ENCODE measurements at regions not wholly inside any gene's neighbourhood (a gene's known extent, or its start where the extent isn't known, plus 50 kb on each side); places are given as distances from the start of the nearest gene placed in this dataset.

DNA sequence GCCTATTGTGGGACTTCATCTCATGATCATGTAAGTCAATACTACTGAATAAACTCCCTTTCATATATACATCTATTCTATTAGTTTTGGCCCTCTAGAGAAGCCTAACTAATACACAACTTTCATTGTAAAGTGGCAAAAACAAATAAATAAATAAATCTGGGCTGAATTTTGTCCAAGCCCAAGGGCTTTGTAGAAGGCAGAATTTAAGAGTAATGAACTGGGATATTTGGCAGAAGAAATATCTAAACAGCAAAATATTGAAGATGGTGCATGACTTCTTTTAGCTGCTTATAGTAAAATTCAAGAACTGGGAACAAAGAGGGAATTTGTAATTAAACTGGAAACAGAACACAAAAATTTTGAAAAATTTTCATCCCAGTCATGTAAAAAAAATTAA is 246.7 kb upstream of the GULP1 start:
- peaks cover 13% of the 10 kb centered on the region; the same call in 1 of the 2 replicates for H3K36me3 ChIP-seq (ENCODE audit: insufficient read depth)
- H3K27me3 Mint-ChIP-seq (ENCODE audit: insufficient read depth, low read depth, poor library complexity): peaks cover 5% of the 10 kb centered on the region
- no peak for TF ChIP-seq POLR2AphosphoS5 (IDR thresholded peaks at IDR 0.05; ENCODE audit: low read depth)
- TF ChIP-seq, protein P1, sequence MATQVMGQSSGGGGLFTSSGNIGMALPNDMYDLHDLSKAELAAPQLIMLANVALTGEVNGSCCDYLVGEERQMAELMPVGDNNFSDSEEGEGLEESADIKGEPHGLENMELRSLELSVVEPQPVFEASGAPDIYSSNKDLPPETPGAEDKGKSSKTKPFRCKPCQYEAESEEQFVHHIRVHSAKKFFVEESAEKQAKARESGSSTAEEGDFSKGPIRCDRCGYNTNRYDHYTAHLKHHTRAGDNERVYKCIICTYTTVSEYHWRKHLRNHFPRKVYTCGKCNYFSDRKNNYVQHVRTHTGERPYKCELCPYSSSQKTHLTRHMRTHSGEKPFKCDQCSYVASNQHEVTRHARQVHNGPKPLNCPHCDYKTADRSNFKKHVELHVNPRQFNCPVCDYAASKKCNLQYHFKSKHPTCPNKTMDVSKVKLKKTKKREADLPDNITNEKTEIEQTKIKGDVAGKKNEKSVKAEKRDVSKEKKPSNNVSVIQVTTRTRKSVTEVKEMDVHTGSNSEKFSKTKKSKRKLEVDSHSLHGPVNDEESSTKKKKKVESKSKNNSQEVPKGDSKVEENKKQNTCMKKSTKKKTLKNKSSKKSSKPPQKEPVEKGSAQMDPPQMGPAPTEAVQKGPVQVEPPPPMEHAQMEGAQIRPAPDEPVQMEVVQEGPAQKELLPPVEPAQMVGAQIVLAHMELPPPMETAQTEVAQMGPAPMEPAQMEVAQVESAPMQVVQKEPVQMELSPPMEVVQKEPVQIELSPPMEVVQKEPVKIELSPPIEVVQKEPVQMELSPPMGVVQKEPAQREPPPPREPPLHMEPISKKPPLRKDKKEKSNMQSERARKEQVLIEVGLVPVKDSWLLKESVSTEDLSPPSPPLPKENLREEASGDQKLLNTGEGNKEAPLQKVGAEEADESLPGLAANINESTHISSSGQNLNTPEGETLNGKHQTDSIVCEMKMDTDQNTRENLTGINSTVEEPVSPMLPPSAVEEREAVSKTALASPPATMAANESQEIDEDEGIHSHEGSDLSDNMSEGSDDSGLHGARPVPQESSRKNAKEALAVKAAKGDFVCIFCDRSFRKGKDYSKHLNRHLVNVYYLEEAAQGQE (IDR thresholded peaks at IDR 0.05; ENCODE audit: unreplicated experiment): no peak
- no peak for TF ChIP-seq CTCF (conservative IDR thresholded peaks at IDR 0.05; ENCODE audit: low read depth in 2 of 2)
- TF ChIP-seq EZH2 (IDR thresholded peaks at IDR 0.05; ENCODE audit: low read depth, unreplicated experiment): no peak
- TF ChIP-seq ZNF331 (CRISPR knock-in tag; IDR thresholded peaks at IDR 0.05; ENCODE audit: low read depth): no peak
- TF ChIP-seq EZH2phosphoT487 (IDR thresholded peaks at IDR 0.05; ENCODE audit: unreplicated experiment): no peak
- TF ChIP-seq CREB1 (CRISPR knock-in tag; IDR thresholded peaks at IDR 0.05; ENCODE audit: low read depth): no peak
- TF ChIP-seq ZNF114 (CRISPR knock-in tag; IDR thresholded peaks at IDR 0.05): no peak
- no peak for TF ChIP-seq STAT1 (IDR thresholded peaks at IDR 0.05; ENCODE audit: unreplicated experiment)
- TF ChIP-seq NANOG (IDR thresholded peaks at IDR 0.05; ENCODE audit: borderline replicate concordance): no peak
- TF ChIP-seq, protein P2, sequence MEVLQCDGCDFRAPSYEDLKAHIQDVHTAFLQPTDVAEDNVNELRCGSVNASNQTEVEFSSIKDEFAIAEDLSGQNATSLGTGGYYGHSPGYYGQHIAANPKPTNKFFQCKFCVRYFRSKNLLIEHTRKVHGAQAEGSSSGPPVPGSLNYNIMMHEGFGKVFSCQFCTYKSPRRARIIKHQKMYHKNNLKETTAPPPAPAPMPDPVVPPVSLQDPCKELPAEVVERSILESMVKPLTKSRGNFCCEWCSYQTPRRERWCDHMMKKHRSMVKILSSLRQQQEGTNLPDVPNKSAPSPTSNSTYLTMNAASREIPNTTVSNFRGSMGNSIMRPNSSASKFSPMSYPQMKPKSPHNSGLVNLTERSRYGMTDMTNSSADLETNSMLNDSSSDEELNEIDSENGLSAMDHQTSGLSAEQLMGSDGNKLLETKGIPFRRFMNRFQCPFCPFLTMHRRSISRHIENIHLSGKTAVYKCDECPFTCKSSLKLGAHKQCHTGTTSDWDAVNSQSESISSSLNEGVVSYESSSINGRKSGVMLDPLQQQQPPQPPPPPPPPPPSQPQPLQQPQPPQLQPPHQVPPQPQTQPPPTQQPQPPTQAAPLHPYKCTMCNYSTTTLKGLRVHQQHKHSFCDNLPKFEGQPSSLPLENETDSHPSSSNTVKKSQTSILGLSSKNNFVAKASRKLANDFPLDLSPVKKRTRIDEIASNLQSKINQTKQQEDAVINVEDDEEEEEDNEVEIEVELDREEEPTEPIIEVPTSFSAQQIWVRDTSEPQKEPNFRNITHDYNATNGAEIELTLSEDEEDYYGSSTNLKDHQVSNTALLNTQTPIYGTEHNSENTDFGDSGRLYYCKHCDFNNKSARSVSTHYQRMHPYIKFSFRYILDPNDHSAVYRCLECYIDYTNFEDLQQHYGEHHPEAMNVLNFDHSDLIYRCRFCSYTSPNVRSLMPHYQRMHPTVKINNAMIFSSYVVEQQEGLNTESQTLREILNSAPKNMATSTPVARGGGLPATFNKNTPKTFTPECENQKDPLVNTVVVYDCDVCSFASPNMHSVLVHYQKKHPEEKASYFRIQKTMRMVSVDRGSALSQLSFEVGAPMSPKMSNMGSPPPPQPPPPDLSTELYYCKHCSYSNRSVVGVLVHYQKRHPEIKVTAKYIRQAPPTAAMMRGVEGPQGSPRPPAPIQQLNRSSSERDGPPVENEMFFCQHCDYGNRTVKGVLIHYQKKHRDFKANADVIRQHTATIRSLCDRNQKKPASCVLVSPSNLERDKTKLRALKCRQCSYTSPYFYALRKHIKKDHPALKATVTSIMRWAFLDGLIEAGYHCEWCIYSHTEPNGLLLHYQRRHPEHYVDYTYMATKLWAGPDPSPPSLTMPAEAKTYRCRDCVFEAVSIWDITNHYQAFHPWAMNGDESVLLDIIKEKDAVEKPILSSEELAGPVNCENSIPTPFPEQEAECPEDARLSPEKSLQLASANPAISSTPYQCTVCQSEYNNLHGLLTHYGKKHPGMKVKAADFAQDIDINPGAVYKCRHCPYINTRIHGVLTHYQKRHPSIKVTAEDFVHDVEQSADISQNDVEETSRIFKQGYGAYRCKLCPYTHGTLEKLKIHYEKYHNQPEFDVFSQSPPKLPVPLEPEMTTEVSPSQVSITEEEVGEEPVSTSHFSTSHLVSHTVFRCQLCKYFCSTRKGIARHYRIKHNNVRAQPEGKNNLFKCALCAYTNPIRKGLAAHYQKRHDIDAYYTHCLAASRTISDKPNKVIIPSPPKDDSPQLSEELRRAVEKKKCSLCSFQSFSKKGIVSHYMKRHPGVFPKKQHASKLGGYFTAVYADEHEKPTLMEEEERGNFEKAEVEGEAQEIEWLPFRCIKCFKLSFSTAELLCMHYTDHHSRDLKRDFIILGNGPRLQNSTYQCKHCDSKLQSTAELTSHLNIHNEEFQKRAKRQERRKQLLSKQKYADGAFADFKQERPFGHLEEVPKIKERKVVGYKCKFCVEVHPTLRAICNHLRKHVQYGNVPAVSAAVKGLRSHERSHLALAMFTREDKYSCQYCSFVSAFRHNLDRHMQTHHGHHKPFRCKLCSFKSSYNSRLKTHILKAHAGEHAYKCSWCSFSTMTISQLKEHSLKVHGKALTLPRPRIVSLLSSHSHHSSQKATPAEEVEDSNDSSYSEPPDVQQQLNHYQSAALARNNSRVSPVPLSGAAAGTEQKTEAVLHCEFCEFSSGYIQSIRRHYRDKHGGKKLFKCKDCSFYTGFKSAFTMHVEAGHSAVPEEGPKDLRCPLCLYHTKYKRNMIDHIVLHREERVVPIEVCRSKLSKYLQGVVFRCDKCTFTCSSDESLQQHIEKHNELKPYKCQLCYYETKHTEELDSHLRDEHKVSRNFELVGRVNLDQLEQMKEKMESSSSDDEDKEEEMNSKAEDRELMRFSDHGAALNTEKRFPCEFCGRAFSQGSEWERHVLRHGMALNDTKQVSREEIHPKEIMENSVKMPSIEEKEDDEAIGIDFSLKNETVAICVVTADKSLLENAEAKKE (CRISPR knock-in tag; IDR thresholded peaks at IDR 0.05): no peak
- TF ChIP-seq JUNB (IDR thresholded peaks at IDR 0.05; ENCODE audit: unreplicated experiment): no peak
- TF ChIP-seq ETS1 (IDR thresholded peaks at IDR 0.05): no peak
- no peak overlapping the region for H3K4me3 ChIP-seq
- H3K9me3 Mint-ChIP-seq: peaks cover 6% of the 10 kb centered on the region; the same call in 2 of the 3 replicates
- H3F3A ChIP-seq (replicated peaks; ENCODE audit: low read depth): no peaks in the 10 kb centered on the region
- no peak overlapping the region for H3K27ac Mint-ChIP-seq
- no peaks in the 10 kb centered on the region for H3K9me2 ChIP-seq (ENCODE audit: insufficient read depth)
- H3K4me2 ChIP-seq: no peak overlapping the region
- ATAC-seq: no peak
- no peaks in the 10 kb centered on the region for H4K20me1 ChIP-seq (replicated peaks; ENCODE audit: insufficient read depth)
- H3K27ac ChIP-seq (ENCODE audit: low read depth): no peak overlapping the region
- 0 out of 2 replicates have a peak, but pooled peaks cover 1% of the 10 kb centered on the region for H3K79me2 ChIP-seq (replicated peaks; ENCODE audit: insufficient read depth)
- DNase-seq (ENCODE audit: low spot score): no peak
- H2AFZ ChIP-seq: no peak overlapping the region
- H3K27me3 ChIP-seq (ENCODE audit: insufficient read depth): no peaks in the 10 kb centered on the region
- H3K4me1 ChIP-seq (ENCODE audit: insufficient read depth): peaks cover 19% of the 10 kb centered on the region
- H3K36me3 Mint-ChIP-seq (ENCODE audit: low read depth): peaks cover 31% of the 10 kb centered on the region
- H3K4me1 Mint-ChIP-seq: peaks cover 24% of the 10 kb centered on the region
- H3K4me3 Mint-ChIP-seq: no peak overlapping the region
